ENCODE measurements at regions not wholly inside any gene's neighbourhood (a gene's known extent, or its start where the extent isn't known, plus 50 kb on each side); places are given as distances from the start of the nearest gene placed in this dataset.
"Not testable (repeated sequence)": the region's sequence is repeated elsewhere in the genome, so short reads cannot be mapped to it uniquely, and the experiment has no call there.

DNA sequence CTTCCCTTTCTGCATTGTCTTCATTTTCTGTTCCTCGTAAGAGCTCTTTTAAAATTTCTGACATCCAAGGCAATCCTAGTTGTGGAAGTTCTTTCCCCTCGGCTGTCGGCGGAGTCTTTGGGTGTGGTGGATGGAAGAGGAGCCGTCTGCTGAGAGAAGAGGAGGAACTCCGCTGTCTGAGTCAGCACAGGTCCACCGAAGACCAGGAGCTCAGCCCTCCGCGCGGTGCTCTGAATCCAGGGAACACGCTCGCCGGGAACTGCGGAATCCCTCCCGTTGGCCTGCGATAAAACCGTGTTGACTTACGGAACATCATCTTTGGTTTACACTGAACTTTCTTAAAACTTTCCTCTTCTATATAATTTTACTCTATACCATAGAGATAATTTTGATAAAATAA is 100.7 kb upstream of the IRX4 start:
- no peak for DNase-seq (ENCODE audit: low read depth)

DNA sequence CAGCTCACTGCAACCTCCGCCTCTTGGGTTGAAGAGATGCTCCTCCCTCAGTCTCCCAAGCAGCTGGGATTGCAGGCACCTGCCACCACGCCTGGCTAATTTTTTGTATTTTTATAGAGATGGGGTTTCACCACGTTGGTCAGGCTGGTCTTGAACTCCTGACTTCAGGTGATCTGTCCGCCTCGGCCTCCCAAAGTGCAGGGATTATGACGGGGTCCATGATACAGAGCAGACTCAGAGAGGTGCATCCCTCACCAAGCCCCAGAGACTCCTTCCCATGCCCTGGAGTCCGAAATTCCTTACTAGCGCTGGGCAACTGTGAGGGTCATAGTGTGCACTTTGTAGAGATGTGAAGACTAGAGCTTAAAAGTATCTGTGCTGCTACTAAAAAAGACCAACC is 99.8 kb upstream of the IRX4 start:
- not testable (repeated sequence) for DNase-seq (ENCODE audit: low read depth)

DNA sequence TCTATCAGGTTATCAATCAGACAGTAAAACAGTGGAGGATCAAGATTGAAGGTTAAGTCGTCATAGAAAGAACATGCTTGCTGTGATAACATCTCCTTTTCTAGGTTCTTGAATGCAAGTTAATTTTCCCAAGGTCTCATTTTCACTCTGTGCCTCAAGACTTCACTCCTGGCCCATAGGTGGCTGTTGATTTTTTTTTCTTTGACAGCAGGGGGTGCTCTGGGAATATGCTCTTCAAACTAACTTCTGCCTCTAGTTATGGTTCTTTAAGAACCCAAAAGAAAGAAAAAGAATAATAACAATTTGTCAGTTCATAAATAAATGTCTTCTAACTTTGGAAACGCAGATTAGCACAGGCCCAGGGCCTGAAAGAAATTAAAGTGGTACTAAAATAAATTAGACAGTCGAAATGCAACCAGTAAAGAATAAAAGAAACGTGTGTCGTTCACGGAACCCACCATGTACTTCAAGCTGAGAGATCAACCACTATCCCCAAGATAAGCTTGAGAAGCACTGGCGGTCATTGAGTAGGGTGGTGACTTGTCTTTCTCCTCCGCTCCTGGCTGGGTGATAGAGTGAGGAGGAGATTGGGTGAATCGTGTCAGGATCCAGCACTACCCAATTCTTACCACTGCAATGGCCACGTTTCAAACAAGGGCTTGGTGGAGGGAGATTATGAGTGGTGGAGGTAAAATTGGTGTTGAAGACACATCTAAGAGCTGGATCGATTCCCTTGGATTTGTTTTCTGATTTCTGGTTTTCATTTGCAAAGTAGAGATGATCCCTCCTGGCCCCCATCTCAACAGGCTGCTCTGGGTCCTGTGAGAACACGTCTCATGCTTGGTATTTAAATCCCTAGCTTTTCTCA is 93.4 kb upstream of the IRX4 start:
- DNase-seq (ENCODE audit: low read depth), result no peak

DNA sequence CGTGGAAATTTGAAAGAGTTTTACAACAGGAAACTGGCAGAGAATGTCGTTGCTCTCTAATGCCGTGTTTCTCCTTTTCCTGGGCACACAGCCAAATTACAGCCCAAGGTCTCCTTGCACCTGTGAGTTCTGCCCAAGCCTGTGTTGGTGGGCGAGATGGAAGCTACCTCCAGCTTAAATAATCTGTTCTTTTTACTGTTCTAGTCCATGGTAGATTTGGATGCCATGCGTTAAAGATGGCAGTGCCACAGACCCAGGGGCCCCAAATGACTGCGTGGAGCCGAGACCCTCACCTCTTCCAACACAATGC is 92.6 kb upstream of the IRX4 start:
- DNase-seq (ENCODE audit: low read depth), result no peak

DNA sequence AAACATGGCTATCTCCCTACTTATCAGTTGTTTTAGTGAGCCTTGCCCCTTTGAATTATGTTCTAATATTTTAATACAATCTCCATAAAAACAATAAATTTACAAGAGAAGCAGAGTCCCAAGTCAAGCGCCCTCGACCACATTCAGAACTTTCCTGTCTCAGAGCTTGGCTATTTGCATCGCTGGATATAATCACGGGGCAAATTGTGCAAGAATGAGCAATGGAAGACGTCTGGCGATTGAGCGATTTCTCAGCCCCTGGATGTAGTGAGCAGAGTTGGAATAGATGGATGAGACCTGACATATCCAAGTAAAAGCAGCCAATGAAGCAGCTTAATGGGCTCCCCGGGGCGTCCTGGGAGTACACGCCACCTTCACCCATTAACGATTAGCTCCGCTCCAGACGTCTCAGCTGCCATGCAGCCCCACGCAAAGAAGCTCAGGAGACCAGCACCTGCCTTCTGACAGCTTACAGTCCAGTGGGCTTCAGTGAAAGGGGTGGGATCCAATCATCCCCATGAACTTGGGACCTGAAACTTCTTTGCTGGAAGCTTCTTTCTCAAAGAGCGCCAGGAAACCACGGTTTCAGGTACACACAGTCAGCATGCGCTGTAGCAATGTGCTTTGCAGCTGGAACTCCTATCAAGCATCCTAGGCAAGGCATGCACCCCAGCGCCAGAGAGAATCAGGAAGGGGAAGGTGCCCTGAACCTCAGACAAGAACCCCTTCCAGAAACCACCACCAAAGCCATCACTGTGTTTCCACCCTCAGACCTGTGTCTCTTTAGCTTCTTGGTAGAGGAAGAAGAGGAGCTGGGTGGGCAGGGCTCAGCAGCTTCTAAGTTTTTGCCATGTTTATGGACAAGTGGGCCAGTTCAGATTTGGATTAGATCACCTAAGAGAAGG is 92.0 kb upstream of the IRX4 start:
- no peak for DNase-seq (ENCODE audit: low read depth)

DNA sequence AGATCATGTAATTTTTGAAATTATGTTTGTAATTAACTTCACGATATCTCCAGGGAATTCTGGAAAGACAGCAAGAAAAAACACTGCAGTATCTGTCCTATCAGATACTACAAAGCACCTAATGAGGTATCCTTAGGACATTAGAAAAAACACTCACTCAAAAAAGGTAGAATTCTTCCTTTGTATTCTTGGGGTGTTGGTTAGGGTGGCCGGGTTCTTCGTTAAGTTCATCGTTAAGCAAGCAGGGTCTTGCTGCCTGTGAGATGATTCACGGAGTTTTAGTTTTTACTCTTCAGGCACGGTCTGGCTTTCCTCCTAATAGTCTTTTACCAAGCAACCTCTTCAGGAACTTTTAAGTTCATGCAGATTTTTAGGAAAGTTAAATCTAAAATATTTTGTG is 91.4 kb upstream of the IRX4 start:
- DNase-seq (ENCODE audit: low read depth), result no peak

DNA sequence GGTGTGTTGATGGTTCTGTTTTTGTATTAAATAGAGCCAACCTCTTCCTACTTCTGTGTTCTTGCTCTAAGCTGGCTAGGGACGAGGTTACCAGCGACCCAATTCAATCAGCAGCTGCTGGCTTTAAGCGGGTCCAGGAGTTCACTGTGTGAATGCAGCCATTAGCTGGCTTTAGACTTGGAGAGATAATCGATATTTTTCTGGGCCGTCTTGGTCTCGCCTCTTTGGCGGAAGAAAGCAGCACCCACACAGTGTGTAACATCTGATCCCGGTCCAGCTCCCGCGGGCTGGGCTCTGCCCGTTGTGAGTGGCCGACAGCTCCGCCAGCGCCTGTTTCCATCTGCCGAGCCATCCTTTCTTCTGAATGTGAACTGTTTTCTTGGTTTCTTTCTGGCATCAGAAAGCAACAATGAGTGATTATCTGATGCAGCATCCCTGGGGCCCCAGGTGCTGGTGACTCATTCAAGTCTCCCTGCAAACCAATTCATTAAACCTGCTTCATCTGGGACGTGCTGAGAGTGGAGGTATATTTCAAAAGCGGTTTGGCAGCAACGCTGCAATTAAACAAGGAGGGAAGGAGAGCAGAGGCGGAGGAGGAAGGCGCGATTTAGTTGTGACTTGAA is 90.8 kb upstream of the IRX4 start:
- no peak for DNase-seq (ENCODE audit: low read depth)

DNA sequence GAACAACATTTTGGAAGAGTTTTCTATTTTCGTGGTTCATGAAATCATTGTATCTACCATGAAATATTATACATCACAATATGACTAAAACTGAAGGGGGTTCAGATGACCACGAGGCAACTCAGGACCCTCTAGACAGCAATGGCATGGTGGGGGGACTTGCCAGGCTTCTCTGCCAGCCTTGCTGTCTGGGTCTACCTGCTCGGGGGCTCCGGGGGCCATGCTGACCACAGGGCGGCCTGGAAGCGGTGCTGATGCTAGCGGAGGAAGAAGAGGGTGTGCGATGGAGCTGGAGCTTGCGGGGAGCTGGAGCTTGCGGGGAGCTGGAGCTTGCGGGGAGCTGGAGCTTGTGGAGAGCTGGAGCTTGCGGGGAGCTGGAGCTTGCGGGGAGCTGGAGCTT is 89.2 kb upstream of the IRX4 start:
- no peak for DNase-seq (ENCODE audit: low read depth)

DNA sequence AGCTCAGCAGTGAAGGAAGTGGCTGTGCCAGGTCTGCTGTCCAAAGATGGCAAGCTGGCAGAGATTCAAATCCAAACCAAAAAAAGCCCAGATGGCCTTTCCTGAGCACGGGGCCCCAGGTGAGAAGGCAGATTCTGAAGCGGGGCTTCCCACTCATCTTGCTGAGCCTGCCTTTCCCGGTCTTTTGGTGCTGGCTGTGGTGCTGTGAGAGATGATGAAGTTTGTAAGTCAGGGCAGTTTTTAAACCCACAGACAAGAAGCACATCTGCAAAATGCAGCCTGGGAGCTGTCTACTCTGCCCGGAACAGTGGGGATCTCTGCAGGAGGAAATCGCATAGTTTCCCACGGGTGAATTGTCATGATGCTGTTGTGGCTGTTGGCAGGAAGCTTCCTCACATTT is 85.0 kb upstream of the IRX4 start:
- DNase-seq (ENCODE audit: low read depth), result no peak

DNA sequence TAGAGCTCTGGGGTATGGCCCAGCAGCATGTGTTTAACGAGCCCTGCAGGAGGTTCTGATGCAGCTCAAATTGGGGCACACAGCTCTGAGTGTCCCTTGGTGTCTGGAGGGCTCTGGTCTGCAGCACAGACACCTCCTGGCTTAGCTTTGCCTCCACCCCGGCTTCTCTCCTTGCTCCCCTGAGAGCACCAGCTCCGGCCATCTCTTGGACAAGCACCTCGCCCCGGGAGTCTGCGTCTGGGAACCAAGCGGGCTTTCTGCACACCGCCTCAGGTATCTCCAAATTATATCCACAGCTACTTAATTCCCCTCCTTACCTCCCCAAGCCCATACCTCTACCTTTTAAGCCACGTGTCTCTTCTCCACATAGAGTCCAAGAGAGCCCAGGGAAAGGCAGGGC is 83.7 kb upstream of the IRX4 start:
- DNase-seq (ENCODE audit: low read depth), result no peak

DNA sequence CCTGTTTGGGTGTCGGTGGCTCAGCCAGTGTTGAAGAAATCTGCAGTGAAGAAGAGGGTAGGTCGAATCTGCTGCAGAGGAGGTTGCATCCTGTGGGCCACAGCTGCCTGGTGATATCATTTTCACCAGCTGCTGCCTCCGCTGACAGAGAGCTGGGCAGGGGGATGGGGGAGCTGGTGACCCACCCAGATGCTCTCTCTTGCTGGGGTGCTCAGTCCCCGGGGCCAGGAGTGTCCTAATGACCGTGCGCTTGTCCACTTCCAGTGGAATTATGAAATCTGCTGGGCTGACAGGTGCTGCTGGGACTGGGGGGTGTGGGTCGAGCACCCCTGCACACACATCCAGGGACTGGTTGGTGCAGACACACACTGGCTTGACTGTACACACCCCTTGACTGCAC is 83.2 kb upstream of the IRX4 start:
- no peak for DNase-seq (ENCODE audit: low read depth)

DNA sequence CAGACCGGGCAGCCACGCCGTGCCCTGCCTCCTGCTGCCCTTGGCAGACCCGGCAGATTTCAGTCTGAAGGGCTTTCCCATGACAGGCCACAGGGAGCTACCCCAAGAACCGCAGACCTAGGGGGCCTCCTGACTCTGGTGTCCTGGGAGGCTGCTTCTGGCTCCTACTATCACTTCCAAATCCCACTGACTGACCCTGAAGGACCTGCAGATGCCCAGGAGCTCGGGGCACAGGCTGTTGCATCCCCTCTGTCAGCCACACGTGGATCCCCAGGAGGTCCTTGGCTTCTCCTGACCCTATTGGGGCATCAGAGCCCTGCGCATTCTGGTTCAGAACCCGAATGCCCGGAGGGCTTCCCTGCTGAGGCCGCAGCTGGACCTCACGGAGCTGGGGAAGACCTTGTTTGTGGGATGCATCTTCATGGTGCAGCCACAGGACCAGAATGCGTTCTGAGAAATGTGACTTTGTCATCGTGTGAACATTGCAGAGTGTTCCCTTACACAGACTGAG is 81.3 kb upstream of the IRX4 start:
- no peak for DNase-seq (ENCODE audit: low read depth)

DNA sequence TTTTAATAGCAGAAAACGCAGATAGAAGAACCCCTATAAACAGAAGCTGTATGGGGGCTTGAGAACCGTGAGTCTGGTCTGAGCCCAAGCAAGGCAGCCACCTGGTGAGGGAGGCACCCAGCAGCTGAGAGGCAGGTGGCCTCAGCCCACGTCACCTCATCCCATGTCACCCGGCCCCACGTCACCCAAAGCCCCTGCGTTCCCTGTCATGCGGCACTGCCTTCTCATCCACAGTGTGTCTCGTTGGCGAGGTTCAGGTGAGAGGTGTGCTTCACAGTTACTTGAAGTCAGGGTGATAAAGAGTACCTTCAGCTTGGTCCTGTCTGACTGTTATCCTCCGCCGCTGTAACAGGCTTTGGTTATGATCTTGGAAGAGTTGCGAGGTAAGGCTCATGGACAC is 80.6 kb upstream of the IRX4 start:
- DNase-seq (ENCODE audit: low read depth), result no peak

DNA sequence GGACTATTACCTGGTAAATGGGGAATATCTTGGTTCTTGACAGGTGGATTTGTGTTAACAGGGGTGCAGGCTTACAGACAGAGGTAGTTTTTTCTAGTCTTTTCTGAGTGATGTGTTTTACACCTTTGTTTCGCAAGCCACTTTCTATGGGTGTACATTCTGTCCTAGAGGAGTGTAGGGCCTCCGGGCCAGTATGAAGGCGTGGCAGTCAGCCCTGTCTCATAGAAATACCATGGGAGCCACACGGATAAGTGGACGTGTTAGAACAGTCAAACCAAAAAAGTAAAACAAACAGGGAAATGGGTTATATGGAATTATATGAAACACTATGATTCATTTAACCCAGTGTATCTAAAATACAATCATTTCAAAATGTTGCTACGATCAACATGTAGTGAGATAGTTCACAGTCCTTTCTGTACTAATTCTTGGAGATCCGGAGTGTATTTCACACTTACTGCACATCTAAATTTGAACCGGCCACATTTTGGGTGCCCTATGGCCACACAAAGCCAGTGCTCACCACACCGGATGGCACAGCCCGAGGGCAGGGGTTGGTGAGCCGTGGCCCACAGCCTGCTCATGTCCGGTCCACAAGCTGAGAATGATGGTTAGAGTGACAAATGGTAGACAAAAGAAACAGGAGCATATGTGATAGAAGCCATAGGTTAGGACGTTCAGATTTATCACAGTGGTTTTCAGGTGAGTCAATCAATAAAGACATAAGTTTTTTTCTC is 80.1 kb upstream of the IRX4 start:
- no peak for DNase-seq (ENCODE audit: low read depth)

DNA sequence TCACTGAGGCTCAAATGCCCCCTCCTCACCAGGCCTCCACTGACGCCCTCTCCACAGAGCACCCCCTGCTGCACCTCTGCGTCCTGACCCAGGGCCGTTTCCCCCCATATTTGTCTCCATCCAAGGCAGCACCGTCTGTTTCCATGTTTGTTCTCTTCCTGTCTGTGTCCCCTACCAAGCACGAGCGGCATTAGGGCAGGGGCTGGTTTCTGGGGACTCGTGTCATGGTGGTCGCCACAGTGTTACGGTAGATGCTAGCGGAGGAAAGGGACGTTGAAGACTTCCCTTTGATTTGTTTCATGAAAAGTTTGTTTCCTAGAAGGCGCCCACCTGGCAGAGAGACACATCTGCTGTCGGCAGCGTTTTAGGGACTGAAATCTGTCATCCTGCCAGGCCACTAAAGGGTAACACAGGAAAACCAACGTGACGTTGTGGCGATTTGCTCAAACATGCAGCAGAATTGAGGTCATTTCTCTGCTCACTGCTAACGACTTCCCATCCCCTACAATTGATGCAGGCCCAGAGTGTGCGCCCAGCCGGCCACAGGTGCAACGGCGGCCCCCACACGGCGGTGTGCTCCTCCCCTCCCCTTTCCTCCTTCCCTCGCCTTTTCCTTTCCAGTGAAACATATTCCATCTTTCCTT is 79.3 kb upstream of the IRX4 start:
- no peak for DNase-seq (ENCODE audit: low read depth)

DNA sequence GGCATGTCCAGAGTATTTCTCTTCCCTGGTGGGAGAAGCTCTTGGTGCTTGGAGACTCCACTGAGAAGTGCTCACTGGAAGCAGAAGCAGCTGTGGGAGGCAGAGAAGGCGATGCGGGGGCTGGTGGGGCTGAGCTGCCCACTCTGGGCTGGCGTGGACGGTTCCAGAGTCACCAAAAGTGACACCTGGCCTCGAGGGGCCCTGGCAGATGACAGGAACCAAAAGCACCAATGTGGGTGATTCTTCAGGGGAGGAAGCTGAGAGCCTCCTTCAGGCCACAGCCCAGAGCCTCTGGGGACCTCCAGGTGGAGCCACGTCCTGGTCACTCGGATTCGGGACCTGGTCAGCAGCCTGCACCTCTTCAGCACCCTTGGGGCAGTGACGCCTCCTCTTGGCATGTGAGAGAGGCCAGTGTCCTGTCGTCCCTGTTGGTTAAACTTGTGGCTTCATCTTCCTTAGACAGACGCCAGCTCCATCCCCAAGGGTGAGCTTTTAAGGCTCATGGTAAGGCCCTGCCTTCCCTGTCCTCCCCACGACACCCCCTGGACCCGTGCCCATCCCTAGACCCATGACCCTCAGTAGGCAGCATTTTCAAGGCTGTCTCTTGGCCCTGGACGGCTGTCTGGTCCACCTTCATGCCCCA is 78.7 kb upstream of the IRX4 start:
- DNase-seq (ENCODE audit: low read depth), result no peak

DNA sequence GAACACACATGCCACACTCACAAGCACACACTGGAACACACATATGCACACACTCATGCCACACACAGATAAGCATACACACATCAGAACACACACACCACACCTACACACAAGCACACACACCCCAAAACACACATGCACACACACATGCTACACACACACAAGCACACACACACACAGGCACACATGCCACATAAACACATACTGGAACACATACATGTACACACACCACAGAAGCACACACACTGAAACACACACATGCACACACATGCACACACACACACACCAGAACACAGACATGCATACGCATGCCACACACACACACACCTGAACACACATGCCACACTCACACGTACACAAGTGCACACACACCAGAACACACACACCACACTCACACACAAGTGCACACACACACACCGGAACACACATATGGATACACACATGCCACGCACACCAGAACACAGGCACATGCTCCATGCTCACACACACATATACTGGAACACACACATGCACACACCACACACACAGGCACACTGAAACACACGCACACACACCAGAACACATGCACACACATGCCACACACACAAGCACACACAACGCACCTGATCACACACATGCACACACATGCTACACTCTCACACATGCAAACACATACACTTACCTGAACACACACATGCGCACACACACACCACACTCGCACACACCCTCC is 78.0 kb upstream of the IRX4 start:
- DNase-seq (ENCODE audit: low read depth), result no peak

DNA sequence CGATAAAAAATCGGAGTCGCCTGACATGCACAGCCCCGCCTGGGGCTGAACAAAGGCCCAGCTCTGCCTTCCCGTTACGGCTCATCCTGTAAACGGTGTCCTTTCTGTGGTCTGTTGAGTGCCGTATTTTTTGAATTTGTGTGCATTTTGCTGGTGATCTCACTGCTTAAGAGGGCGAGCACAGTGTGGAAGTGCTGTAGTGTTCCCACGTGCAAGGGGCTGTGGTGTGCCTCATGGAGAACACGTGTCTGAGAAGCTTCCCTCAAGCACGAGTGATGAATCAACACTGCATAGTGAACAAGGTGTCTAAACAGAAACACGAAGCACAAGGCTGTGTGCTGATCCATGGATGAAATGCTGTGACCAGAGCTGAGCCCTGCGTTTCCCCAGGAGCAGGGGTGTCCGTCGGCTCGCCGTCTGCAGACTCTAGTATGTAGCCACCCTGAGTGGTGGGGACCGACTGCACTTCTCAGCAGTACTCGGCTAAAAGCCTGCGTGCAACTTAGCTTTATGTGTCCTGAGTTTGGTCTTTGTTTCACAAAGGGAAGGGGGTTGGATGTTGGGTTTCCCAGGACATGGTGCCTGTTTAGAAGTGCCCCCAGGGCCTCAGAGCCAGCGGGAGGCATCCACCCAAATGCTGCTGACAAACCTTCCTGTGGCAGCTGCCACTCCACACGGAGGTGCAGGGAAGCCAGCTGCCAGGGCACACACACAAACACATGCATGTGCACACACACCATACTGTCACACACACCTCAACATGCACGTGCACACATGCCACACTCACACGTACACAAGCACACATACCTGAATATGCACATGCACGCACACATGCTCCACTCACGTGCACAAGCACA is 77.2 kb upstream of the IRX4 start:
- DNase-seq (ENCODE audit: low read depth), result no peak

DNA sequence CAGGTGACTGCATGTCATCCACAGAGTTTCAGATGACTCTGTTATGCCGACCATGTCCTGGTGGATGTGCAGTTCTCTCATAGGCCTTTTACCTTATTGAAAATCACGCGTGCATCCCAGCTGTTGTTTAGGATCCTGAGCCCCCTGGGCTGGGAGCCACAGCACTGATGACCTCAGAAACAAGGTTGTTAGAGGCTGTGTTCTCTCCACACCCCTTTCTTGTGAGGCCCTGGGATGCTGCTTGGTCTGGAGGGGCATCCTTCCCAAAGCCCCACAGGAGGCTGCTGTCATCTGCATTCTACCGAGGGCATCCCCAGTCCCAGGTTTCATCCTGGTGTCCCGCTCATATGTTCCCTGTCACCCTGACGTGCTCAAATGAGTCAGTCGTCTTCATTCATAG is 76.5 kb upstream of the IRX4 start:
- no peak for DNase-seq (ENCODE audit: low read depth)
